Left ventricle myocardium inferior (tissue), 1 donor: ENCODE measurements at regions not wholly inside any gene's neighbourhood (a gene's known extent, or its start where the extent isn't known, plus 50 kb on each side); places are given as distances from the start of the nearest gene placed in this dataset.

ENCODE experiments used
- DNase-seq: peaks from one replicate; pipeline ENCODE4 v3.0.0-alpha.2; 2020
- H3K27ac ChIP-seq: fragments of 200-600 bp; replicated peaks from 2 replicates; pipeline ENCODE4 v1.8.0; 2021
- H3K27me3 ChIP-seq: fragments of 200-600 bp; 2 replicates; pipeline ENCODE4 v1.8.0; 2021; ENCODE audit warnings: low read depth
- H3K36me3 ChIP-seq: fragments of 200-600 bp; 2 replicates; pipeline ENCODE4 v1.8.0; 2021
- H3K4me1 ChIP-seq: fragments of 200-600 bp; 2 replicates; pipeline ENCODE4 v1.8.0; 2021
- H3K4me3 ChIP-seq: fragments of 200-600 bp; 2 replicates; pipeline ENCODE4 v1.8.0; 2021; ENCODE audit warnings: mild to moderate bottlenecking, moderate library complexity
- H3K9me3 ChIP-seq: fragments of 200-600 bp; replicated peaks from 2 replicates; pipeline ENCODE4 v1.8.0; 2021
- intact Hi-C: fragments of 100-400 bp; cut with micrococcal nuclease; formaldehyde crosslinking; loops from one replicate; pipeline ENCODE4 v1.11.0; 2022
- TF ChIP-seq, protein P1 (sequence below): fragments of 200-600 bp; IDR thresholded peaks from 2 replicates; pipeline ENCODE4 v1.8.0; 2021; ENCODE audit warnings: antibody characterized with exemption, mild to moderate bottlenecking, borderline replicate concordance
- donor health status: DM: no; HTN: yes; CAD: no; lungs with severe emphysema.

DNA sequence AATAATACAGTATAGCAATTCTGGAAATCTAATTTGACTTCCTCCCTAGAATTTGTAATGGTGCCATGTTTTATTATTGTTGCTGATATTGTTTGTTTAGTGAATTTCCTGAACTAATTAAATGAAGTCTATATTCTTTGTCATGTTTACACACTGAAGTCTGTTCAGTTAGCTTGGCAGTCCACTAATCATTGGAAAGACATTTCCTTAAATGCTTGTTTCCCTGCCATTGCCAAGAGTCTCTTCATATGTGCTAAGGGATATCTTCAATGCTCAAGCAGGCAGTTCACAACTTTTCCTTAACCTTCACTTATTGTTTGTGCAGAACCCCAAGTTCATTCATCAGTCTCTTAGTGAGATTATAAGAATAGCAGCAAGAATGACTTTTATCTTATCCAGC, 755.3 kb downstream of the INHBA start:
- DNase-seq = no peak
- H3K36me3 ChIP-seq = no peaks in the 10 kb centered on the region
- no peaks in the 10 kb centered on the region for H3K4me1 ChIP-seq
- intact Hi-C loops = no loop called here
- peaks cover 57% of the 10 kb centered on the region for H3K9me3 ChIP-seq
- H3K27ac ChIP-seq = no peak overlapping the region
- TF ChIP-seq, protein P1, sequence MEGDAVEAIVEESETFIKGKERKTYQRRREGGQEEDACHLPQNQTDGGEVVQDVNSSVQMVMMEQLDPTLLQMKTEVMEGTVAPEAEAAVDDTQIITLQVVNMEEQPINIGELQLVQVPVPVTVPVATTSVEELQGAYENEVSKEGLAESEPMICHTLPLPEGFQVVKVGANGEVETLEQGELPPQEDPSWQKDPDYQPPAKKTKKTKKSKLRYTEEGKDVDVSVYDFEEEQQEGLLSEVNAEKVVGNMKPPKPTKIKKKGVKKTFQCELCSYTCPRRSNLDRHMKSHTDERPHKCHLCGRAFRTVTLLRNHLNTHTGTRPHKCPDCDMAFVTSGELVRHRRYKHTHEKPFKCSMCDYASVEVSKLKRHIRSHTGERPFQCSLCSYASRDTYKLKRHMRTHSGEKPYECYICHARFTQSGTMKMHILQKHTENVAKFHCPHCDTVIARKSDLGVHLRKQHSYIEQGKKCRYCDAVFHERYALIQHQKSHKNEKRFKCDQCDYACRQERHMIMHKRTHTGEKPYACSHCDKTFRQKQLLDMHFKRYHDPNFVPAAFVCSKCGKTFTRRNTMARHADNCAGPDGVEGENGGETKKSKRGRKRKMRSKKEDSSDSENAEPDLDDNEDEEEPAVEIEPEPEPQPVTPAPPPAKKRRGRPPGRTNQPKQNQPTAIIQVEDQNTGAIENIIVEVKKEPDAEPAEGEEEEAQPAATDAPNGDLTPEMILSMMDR = no peak
- H3K27me3 ChIP-seq = no peaks in the 10 kb centered on the region
- no peak overlapping the region for H3K4me3 ChIP-seq

DNA sequence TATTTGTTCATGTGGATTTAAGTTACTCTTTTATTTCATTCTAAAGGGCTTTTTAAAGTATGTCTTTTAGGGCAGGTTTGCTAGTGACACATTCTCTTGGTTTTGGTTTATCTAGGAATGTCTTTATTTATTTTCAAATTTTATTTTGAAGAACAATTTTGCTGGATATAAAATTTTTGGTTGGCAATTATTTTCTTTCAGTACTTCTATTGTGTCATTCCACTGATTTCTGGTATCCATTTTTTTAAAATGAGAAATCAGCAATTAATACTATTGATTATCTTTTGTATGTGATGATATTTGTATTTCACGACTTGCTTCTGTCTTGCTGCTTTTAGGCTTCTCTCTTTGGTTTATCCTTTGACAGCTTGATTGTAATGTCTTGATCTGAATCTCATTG, 756.3 kb downstream of the INHBA start:
- intact Hi-C loops = no loop called here
- DNase-seq = no peak
- TF ChIP-seq, protein P1 = no peak
- no peaks in the 10 kb centered on the region for H3K27me3 ChIP-seq
- no peaks in the 10 kb centered on the region for H3K4me1 ChIP-seq
- no peak overlapping the region for H3K4me3 ChIP-seq
- H3K27ac ChIP-seq = no peak overlapping the region
- no peaks in the 10 kb centered on the region for H3K36me3 ChIP-seq
- H3K9me3 ChIP-seq = peaks cover 62% of the 10 kb centered on the region

DNA sequence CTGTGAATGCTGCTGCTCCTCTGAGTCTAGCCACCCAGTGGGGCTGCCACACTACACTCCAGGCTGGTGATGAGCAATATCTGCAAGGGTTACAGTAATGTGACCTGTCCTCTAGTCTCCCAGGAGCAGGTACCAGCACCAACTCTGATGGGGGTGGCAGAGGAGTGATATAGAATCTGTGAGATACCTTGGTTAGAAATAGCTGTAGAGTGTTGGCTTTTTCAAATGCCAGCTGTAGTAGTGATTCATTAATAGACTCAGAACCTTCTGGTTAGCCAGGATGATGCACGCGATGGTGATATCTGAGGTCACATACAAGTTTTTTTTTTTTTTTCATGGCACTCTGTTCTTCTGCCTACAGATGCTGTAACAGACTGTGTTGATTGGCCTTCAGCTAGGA, 757.1 kb downstream of the INHBA start:
- Histone ChIP-seq H3K27ac (no peak overlapping the region), H3K27me3 (no peaks in the 10 kb centered on the region), H3K4me1 (no peaks in the 10 kb centered on the region), H3K9me3 (peaks cover 66% of the 10 kb centered on the region), H3K36me3 (no peaks in the 10 kb centered on the region), H3K4me3 (no peak overlapping the region)
- TF ChIP-seq, protein P1 = no peak
- no peak for DNase-seq
- intact Hi-C loops = no loop called here

DNA sequence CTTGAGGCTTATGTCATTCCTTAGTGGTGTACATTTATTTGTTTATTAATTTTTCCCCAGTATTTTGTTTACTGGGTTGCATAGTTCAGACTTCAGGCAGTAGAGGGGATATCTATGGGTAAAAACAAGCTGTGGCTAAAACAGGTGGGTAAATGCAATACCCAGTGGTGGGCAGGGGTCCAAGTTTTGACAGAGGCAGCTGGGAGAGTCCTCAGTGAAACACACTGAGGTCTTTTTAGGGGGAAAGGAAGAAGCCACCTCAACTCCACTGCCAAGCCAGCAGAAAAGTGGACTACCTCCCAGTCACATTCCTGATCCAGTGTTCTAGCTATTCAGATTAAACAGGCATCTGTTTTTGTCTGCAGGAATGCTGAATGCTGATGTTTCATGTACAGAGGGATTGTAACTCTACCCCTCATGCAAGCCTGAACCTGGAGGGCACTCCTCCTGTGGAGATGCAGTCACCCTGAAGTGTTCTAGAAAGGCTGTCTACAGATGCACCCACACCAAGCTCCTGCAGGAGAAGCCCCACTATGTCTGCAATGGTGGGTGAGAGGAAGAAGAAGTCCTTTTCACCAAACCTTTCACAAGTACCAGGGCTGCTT, 757.8 kb downstream of the INHBA start:
- intact Hi-C loops = no loop called here
- peaks cover 66% of the 10 kb centered on the region for H3K9me3 ChIP-seq
- no peak overlapping the region for H3K27ac ChIP-seq
- no peaks in the 10 kb centered on the region for H3K27me3 ChIP-seq
- DNase-seq = no peak
- no peaks in the 10 kb centered on the region for H3K36me3 ChIP-seq
- H3K4me3 ChIP-seq = no peak overlapping the region
- H3K4me1 ChIP-seq = no peaks in the 10 kb centered on the region
- TF ChIP-seq, protein P1 = no peak

DNA sequence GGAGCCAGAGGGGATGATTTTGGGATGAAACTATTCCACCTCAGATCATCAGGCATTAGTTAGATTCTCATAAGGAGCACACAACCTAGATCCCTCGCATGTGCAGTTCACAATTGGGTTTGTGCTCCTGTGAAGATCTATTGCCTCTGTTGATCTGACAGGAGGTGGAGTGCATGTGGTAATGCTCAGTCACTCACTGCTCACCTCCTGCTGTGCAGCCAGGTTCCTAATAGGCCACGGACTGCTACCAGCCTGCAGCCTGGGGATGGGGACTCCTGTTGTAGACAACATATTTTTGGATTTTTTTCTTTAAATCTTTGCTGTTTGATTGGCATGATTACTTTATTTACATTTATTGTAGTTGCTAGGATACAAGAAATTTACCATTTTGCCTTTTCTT, 765.0 kb downstream of the INHBA start:
- TF ChIP-seq, protein P1 = no peak
- intact Hi-C loops = no loop called here
- no peak overlapping the region for H3K27ac ChIP-seq
- H3K4me1 ChIP-seq = no peaks in the 10 kb centered on the region
- no peak overlapping the region for H3K4me3 ChIP-seq
- peaks cover 24% of the 10 kb centered on the region for H3K9me3 ChIP-seq
- DNase-seq = no peak
- H3K27me3 ChIP-seq = no peaks in the 10 kb centered on the region
- no peaks in the 10 kb centered on the region for H3K36me3 ChIP-seq

DNA sequence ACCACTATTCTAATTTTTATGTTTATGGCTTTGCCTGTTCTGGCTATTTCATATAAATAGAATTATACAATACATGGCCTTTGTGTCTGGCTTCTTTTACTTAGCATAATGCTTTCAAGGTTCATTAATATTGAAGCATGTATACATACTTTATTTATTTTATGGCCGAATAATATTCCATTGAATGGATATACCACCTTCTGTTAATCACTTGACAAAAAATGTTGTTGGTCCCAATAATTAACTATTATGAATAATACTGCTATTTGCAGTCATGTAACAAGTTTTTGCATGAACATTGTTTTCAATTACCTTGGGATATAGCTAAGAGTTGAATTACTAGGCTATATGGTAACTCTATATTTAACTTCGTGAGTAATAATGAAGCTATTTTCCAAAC, 767.5 kb downstream of the INHBA start:
- Histone ChIP-seq H3K4me3 (no peak overlapping the region), H3K27ac (no peak overlapping the region), H3K4me1 (no peaks in the 10 kb centered on the region), H3K9me3 (peaks cover 7% of the 10 kb centered on the region), H3K27me3 (no peaks in the 10 kb centered on the region), H3K36me3 (no peaks in the 10 kb centered on the region)
- intact Hi-C loops = no loop called here
- TF ChIP-seq, protein P1 = no peak
- no peak for DNase-seq
